ENCODE measurements at regions not wholly inside any gene's neighbourhood (a gene's known extent, or its start where the extent isn't known, plus 50 kb on each side); places are given as distances from the start of the nearest gene placed in this dataset.

DNA sequence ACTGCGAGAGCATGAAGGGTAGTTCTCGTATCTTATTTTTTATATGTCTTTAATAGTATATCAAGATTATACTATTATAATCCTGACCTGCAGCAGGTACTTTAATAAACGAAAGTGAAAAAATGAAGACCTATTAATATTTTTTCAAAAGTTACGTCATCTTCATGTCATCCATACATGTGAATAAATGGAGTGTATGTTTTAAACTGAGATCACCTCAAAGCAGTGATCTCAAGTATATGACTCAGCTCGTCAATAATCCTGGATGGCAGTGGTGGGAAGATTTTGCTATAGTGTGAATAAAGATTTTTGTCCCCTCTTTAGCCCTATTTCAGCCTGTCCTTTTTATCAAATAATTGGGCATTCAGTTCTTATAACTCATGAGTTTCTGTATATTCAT lies 166.3 kb upstream of the FBXO11 start:
- TF ChIP-seq, protein P1, sequence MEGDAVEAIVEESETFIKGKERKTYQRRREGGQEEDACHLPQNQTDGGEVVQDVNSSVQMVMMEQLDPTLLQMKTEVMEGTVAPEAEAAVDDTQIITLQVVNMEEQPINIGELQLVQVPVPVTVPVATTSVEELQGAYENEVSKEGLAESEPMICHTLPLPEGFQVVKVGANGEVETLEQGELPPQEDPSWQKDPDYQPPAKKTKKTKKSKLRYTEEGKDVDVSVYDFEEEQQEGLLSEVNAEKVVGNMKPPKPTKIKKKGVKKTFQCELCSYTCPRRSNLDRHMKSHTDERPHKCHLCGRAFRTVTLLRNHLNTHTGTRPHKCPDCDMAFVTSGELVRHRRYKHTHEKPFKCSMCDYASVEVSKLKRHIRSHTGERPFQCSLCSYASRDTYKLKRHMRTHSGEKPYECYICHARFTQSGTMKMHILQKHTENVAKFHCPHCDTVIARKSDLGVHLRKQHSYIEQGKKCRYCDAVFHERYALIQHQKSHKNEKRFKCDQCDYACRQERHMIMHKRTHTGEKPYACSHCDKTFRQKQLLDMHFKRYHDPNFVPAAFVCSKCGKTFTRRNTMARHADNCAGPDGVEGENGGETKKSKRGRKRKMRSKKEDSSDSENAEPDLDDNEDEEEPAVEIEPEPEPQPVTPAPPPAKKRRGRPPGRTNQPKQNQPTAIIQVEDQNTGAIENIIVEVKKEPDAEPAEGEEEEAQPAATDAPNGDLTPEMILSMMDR (IDR thresholded peaks at IDR 0.05): no peak
- TF ChIP-seq POLR2AphosphoS5 (IDR thresholded peaks at IDR 0.05) (no peak), EP300 (IDR thresholded peaks at IDR 0.05) (no peak), POLR2A (IDR thresholded peaks at IDR 0.05) (no peak)
